Lower leg skin (tissue), 4 donors: ENCODE measurements at regions not wholly inside any gene's neighbourhood (a gene's known extent, or its start where the extent isn't known, plus 50 kb on each side); places are given as distances from the start of the nearest gene placed in this dataset.

Experiments used
- DNase-seq, 2 donors: peaks; one replicate each; pipeline ENCODE4 v3.0.0-alpha.2; 2019; ENCODE audit warnings: low spot score in 2 of 2
- H3K4me3 ChIP-seq: fragments of 200-600 bp; sonication (generic); 2 replicates; pipeline ENCODE4 v1.5.1; 2017; ENCODE audit warnings: mild to moderate bottlenecking, low read depth; ENCODE audit not compliant: poor library complexity, severe bottlenecking
- POLR2A ChIP-seq, 2 donors: fragments of 450-650 bp; IDR thresholded peaks; one replicate each; pipeline ENCODE4 v1.6.1; 2016 to 2017; ENCODE audit warnings: antibody characterized with exemption in 2 of 2, mild to moderate bottlenecking in 1 of 2, moderate library complexity in 1 of 2
- WGBS, 2 donors: methylation state at CpG; one replicate each; pipeline ENCODE4 v1.1.5; 2018; 5-methylcytosine and 5-hydroxymethylcytosine counted together
- intact Hi-C: fragments of 100-400 bp; cut with DNase I; formaldehyde crosslinking; loops from one replicate; pipeline ENCODE4 v1.15.0; 2023; ENCODE audit warnings: low total_unique reads
- TF ChIP-seq, protein P1 (sequence below), 3 donors: fragments of 450-650 bp; IDR thresholded peaks; one replicate each; pipeline ENCODE4 v1.5.1; 2016; ENCODE audit warnings: antibody characterized with exemption in 3 of 3, mild to moderate bottlenecking in 3 of 3, moderate library complexity in 2 of 3

DNA sequence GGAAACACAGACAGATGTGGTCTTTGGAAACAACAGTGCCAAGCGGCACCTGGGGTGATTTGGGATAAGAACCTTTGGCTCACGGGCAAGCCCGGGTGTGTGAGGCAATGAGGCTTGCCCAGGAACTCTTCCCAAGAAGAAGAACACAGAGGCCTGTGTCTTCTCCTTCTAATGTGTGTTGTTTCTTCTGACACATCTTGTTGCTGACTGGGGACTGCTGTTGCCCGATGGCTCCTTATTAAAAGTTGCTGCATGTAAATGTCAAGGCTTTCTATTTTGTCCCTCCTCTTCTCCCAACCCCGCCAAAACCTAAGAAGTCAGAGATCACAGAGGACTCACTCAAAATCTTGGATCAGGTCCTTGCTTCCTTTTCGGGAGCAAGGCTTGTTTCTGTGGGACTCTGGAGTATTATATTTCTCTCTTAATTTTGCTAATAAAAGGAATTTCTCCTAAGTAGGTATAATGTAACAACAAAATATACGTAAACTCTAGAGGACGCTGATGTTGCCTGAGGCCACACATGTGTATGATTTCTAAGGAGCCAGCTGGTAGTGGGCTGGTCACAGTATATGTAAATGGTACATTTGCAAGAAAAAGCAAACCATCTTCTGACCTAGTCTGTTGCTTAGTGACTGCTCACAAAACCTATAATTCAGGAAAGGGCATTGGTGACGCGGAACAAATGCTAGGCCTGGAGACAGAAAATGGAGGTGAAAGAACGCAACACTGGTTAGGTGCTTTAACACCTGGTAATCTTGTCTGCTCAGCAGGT is 232.5 kb downstream of the GADD45G start:
- TF ChIP-seq, protein P1, sequence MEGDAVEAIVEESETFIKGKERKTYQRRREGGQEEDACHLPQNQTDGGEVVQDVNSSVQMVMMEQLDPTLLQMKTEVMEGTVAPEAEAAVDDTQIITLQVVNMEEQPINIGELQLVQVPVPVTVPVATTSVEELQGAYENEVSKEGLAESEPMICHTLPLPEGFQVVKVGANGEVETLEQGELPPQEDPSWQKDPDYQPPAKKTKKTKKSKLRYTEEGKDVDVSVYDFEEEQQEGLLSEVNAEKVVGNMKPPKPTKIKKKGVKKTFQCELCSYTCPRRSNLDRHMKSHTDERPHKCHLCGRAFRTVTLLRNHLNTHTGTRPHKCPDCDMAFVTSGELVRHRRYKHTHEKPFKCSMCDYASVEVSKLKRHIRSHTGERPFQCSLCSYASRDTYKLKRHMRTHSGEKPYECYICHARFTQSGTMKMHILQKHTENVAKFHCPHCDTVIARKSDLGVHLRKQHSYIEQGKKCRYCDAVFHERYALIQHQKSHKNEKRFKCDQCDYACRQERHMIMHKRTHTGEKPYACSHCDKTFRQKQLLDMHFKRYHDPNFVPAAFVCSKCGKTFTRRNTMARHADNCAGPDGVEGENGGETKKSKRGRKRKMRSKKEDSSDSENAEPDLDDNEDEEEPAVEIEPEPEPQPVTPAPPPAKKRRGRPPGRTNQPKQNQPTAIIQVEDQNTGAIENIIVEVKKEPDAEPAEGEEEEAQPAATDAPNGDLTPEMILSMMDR (IDR thresholded peaks at IDR 0.05): no peak
- no peak for TF ChIP-seq POLR2A (IDR thresholded peaks at IDR 0.05)
- intact Hi-C loops: no loop called here
- H3K4me3 ChIP-seq: no peak overlapping the region
- peak in 1 of 2 donors; percentile 48 for DNase-seq
- 67 to 71% methylated on average over 11 of the region's 11 CpGs for WGBS, 2 donors

DNA sequence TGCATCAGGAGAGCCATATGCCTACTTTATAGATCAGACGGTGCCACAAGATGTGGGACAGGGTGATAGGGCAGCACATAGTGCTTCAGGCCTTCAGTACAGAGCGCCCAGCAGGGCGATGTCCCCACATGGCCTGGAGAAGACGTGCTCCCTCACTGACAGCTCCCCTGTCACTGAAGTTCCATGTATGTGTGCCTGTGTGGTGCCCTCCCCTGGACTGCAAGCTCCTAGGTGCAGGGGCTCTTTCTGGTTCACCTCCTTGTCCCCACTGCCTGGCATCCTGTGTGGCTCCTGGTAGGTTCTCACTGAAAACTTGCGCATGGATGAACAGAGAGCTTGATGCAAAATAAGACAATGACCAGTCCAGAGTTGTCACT is 233.1 kb downstream of the GADD45G start:
- TF ChIP-seq, protein P1 (IDR thresholded peaks at IDR 0.05): no peak
- no peak for TF ChIP-seq POLR2A (IDR thresholded peaks at IDR 0.05)
- DNase-seq: peak in 1 of 2 donors; percentile 60
- intact Hi-C loops: no loop called here
- WGBS, 2 donors: 93 to 100% methylated on average over 5 of the region's 5 CpGs
- H3K4me3 ChIP-seq: no peak overlapping the region

GRCh38 chr9:89838621-89839020 is 233.8 kb downstream of the GADD45G start:
- H3K4me3 ChIP-seq: no peak overlapping the region
- intact Hi-C loops: no loop called here
- DNase-seq: no peak
- TF ChIP-seq POLR2A (IDR thresholded peaks at IDR 0.05): no peak
- TF ChIP-seq, protein P1 (IDR thresholded peaks at IDR 0.05): no peak
- WGBS, 2 donors: 81 to 87% methylated on average over 6 of the region's 6 CpGs

GRCh38 chr9:89839449-89839848 is 234.6 kb downstream of the GADD45G start:
- no peak overlapping the region for H3K4me3 ChIP-seq
- peak in 1 of 2 donors; percentile 62 for DNase-seq
- intact Hi-C loops: no loop called here
- WGBS, 2 donors: 28 to 39% methylated on average over 4 of the region's 4 CpGs
- TF ChIP-seq POLR2A (IDR thresholded peaks at IDR 0.05): no peak
- TF ChIP-seq, protein P1 (IDR thresholded peaks at IDR 0.05): no peak

DNA sequence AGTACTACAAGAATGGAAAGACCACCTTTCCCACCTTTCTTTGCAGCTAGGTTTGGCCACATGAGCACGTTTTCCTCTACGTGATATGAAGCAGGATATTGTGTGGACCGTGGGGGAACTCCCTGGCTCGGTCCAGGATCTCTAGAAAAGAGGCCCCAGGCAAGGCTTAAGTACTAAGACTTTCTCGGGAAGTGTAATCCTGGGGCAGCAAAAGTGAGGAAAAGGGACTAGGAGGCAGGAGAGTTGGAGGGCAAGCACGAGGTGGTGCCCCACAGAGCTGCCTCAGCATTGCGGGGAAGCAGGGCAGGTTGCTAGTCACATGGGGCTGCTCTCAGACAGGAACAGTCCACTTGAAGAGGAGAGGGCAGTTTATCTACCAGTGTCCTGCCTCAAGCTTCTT is 235.1 kb downstream of the GADD45G start:
- DNase-seq: peak in 1 of 2 donors; percentile 53
- intact Hi-C loops: no loop called here
- WGBS, 2 donors: 74 to 75% methylated on average over 7 of the region's 7 CpGs
- TF ChIP-seq POLR2A (IDR thresholded peaks at IDR 0.05): no peak
- TF ChIP-seq, protein P1 (IDR thresholded peaks at IDR 0.05): no peak
- no peak overlapping the region for H3K4me3 ChIP-seq

DNA sequence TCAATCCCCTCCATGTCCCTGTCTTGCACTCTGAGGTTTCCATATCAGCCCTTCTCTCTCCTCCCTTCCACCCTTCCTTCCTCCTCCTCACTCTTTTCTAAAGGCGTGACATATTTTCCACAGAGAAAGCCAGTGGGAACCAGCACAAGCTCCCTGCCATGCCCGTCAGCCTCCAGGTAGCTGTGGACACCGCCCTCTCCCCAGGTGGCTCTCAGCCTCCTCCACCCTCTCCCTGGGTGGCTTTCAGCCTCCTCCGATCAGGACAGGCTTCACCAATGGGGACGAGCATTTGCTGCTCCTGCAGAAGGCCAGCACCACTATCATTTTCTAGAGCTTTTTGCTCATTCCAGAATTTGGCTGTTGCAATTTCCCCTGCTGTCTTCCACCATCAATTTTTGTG is 236.6 kb downstream of the GADD45G start:
- no peak overlapping the region for H3K4me3 ChIP-seq
- 56 to 69% methylated on average over 5 of the region's 5 CpGs for WGBS, 2 donors
- no peak for TF ChIP-seq POLR2A (IDR thresholded peaks at IDR 0.05)
- TF ChIP-seq, protein P1 (IDR thresholded peaks at IDR 0.05): no peak
- intact Hi-C loops: no loop called here
- peak in 1 of 2 donors; percentile 39 for DNase-seq
